22Rv1 (cell line): ENCODE measurements at regions not wholly inside any gene's neighbourhood (a gene's known extent, or its start where the extent isn't known, plus 50 kb on each side); places are given as distances from the start of the nearest gene placed in this dataset.

ENCODE experiments used
- ZFX ChIP-seq: fragments of 450-650 bp; IDR thresholded peaks from 2 replicates; pipeline ENCODE4 v1.6.1; 2017; ENCODE audit warnings: antibody characterized with exemption, borderline replicate concordance
- TF ChIP-seq, protein P1 (sequence below): fragments of 450-650 bp; IDR thresholded peaks from 2 replicates; pipeline ENCODE4 v1.5.1; 2017; ENCODE audit warnings: mild to moderate bottlenecking

DNA sequence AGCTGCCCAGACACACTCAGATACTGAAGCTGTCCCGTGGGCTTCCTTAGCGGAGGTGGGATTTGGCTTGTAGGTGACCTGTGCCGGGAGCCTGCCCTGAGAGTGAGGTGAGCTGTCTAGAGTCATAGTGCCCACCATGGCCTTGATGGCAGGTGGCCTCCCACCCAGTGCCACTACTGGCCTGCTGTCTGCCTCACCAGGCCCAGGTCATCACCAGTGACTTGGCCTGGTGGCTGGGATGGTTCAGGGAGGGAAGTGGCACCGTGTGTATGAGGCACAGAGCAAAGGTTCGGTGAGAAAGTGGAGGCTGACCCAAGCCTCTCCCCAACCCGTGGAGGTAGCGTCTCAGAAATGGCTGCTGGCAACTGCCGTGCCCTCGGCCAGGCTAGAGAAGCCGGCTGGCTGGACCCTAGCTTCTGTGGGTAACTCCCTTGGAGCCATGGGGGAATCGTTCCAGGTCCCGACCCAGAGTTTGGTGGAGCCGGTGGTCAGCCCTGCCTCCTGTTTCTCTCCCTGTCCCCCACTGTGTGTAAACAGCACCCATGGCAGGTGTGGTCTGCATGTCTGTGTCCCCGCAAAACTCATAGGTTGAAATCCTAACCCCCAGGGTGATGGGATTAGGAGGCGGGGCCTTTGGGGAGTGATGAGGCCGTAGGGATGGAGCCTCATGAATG is 155.4 kb upstream of the C1orf174 start:
- TF ChIP-seq, protein P1, sequence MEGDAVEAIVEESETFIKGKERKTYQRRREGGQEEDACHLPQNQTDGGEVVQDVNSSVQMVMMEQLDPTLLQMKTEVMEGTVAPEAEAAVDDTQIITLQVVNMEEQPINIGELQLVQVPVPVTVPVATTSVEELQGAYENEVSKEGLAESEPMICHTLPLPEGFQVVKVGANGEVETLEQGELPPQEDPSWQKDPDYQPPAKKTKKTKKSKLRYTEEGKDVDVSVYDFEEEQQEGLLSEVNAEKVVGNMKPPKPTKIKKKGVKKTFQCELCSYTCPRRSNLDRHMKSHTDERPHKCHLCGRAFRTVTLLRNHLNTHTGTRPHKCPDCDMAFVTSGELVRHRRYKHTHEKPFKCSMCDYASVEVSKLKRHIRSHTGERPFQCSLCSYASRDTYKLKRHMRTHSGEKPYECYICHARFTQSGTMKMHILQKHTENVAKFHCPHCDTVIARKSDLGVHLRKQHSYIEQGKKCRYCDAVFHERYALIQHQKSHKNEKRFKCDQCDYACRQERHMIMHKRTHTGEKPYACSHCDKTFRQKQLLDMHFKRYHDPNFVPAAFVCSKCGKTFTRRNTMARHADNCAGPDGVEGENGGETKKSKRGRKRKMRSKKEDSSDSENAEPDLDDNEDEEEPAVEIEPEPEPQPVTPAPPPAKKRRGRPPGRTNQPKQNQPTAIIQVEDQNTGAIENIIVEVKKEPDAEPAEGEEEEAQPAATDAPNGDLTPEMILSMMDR = no peak
- no peak for TF ChIP-seq ZFX
